GM21717 (cell line): ENCODE measurements at regions not wholly inside any gene's neighbourhood (a gene's known extent, or its start where the extent isn't known, plus 50 kb on each side); places are given as distances from the start of the nearest gene placed in this dataset.

ENCODE experiments used
- ATAC-seq: cut with Tn5 transposase; IDR thresholded peaks from one replicate; pipeline ENCODE4 v1.9.1; 2021; ENCODE audit warnings: mild to moderate bottlenecking, moderate library complexity; ENCODE audit not compliant: unreplicated experiment

GRCh38 chrX:68930542-68931317, 101.9 kb downstream of the EFNB1 start:
- ATAC-seq, result no peak

GRCh38 chrX:68929332-68930150, 100.7 kb downstream of the EFNB1 start:
- ATAC-seq, result no peak

DNA sequence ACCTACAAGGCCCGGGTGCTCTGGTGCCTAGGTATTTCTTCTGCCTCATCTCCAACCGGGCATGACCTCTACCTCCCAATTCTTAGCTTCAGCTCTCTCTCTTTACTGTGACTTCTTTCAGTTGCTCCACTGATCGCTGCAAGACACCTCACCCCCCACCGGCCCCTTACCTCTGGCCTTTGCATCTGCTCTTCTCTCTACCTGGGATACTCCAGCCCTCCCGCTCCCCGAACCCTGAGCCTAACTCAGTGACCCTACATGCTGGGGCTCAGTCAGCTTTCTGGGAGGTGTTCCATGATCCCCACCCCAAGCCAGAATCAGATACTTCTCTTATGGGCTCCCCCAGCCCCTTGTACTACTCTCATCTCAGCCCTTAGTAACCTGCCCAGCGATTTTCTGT, 99.6 kb downstream of the EFNB1 start:
- ATAC-seq, result no peak

DNA sequence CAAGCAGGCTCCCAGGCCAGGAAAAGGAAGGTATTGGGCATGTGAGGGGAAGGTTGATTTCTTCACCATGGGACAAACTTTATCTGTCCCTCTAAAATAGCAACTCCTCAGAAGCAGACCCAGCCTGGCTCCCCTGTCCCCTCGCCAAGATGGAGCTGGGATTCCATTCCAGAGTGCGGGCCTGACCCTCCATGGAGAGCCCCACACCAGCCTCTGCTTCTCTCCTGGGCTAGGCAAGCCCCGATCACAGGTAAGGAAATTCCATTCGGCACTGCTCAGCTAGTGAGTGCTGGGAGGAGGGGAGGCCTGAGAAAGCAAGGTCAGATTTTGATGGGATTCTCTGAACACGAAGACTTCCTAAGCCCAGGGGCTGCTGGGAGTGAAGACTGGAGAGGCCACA, 98.4 kb downstream of the EFNB1 start:
- ATAC-seq, result no peak

DNA sequence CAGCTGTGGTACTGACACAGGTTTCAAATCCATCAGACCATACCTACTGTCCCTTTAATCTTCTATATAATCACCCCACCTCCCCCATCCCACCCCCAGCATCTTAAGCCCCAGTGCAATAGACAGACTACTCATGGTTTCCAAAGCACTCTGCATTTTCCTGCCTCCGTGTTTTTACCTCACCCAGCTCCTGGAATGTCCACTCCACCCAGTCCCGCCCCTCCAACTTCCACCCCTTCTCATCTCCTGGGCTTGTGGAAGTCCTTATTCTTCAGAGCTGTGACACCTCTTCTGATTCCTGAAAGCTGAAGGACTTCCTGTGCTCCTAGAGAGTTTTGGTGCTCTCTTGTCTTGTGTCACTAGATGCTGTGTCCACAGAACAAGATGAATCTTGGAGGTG, 94.3 kb downstream of the EFNB1 start:
- ATAC-seq, result no peak

GRCh38 chrX:68922013-68922412, 93.2 kb downstream of the EFNB1 start:
- ATAC-seq, result no peak

DNA sequence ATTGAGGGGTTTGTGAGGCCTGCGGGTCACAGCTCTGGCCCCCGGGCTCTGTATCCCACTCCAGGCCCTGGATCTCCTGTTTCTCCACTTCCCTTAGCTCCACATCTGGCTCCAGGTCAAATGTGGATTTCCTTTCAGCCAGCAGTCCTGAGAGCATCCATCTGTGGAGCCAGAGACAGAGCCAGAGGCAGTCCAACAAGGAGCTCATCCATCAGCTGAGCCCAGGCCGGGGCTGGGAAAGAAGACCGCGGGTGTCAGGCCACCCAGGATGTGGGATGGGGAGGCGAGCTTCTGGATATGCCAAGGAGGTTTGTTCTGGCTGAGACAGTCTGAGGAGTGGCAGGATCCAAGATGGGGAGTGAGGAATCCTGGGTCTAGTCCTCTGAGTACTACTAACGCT, 91.7 kb downstream of the EFNB1 start:
- ATAC-seq, result no peak

GRCh38 chrX:68919707-68920106, 90.9 kb downstream of the EFNB1 start:
- no peak for ATAC-seq

DNA sequence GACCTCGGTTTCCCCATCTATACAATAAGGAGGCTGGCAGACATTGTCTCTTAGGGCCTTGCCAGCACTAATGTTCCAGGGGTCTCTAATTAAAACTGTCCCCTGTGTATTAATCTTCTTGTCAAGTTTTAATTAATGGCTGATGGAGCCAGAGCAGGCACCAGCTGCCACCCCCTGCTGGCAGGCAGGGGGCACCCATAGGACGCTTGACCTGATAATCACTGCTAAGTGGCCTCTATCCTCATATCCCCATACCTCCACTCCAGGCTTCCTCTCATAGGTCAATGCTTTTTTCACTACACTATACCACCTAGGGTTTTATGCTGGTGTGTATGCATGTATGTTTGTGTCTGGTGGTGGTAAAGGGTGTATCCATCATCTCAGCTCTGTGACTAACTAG, 89.4 kb downstream of the EFNB1 start:
- no peak for ATAC-seq

DNA sequence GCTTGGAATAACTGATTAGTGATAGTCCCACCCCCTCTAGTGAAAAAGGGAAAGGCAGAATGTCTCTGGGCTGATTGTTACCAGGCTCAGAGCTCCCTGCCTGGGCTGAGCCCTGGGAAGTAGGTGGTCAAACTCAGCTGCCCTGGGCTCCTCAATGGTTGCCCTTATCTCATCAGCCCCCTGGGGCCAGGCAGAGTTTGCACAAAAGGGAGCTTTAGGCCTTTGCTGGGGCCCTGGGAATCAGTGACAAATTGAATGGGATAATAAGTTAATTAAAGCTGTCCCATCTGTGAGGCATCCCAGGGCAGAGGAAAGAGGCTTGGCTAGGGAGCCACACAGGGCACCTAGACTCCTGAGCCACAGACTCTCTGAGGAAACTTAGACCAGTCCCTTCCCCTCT, 89.0 kb downstream of the EFNB1 start:
- ATAC-seq, result no peak

DNA sequence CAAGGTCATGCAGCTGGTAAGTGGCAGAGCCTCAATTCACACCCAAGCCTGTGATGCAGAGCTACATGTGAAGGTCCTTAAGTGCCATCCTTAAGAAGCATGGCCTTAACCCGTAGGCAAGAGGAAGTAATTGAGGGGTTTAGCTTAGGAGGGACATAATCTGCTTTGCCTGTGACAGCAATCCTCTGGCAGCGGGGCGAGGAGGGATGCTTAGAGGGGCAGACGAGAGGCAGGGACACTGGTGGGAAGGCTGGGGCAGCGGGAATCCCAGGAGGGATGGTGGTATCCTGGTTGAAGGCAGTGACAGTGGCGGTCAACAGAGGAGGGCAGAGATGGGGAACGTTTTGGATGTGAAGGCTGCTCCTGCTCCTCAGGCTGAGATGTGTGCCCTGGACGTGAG, 88.1 kb downstream of the EFNB1 start:
- ATAC-seq, result no peak

- ATAC-seq, result peak; percentile 46
Measured at GRCh38 chrX:68915778-68916177, 87.0 kb downstream of the EFNB1 start.

- ATAC-seq, result no peak
Measured at GRCh38 chrX:68914479-68914946, 85.7 kb downstream of the EFNB1 start.

DNA sequence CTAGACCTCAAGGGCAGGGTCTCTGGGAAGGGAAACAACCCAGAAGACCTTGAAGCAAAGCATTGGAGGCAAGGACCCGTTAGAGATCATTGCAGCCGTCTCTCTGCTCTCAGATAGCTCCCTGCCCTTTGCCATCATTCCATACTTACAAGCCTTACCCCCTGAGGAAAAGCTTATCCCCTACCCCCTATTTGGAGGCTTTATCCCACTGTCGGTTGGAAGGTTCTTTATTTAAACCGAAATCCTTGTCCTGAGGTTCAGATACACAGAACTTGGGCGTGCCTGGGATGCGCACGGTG, 84.4 kb downstream of the EFNB1 start:
- ATAC-seq, result no peak

- no peak for ATAC-seq
Measured at GRCh38 chrX:68912113-68912512, 83.3 kb downstream of the EFNB1 start.

- no peak for ATAC-seq
Measured at GRCh38 chrX:68910731-68911428, 82.1 kb downstream of the EFNB1 start.

DNA sequence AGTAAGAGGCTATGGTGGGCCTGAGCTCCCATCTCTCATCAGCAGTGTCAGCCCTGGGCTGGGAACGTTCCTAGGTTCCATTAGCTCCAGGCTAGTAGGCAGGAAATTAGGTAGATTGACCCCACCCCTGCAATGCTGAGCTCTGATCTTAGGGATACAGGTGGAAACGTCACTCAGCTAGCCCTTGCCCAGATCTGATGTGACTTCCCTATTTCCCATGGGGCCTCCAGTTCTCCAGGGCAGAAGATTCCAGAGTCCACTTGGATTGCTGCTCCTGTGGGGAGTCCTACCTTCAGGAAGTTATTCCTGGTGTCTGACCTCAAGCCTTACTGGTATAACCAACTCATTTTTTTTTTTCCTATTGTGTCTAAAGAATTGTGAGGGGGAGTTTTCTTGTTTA, 81.1 kb downstream of the EFNB1 start:
- no peak for ATAC-seq

DNA sequence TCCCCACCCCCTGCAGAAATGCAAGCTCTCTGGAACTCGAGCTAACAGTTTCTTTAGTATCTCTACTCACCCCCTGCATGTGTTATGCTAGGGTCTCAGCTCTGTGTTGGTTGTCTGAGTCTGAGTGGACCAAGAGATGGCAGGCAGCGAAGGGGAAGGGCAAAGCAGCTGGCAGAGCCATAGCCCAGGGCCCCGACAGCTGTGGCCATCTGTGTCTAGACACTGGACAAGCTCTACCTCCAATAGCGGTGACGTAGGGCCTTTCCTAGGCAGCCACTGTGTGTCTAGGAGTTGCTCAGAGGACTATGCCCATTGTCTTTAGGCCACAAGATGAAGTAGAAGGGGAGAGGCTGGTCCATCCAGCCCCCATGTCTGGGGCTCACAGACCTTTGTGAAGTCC, 79.2 kb downstream of the EFNB1 start:
- no peak for ATAC-seq

DNA sequence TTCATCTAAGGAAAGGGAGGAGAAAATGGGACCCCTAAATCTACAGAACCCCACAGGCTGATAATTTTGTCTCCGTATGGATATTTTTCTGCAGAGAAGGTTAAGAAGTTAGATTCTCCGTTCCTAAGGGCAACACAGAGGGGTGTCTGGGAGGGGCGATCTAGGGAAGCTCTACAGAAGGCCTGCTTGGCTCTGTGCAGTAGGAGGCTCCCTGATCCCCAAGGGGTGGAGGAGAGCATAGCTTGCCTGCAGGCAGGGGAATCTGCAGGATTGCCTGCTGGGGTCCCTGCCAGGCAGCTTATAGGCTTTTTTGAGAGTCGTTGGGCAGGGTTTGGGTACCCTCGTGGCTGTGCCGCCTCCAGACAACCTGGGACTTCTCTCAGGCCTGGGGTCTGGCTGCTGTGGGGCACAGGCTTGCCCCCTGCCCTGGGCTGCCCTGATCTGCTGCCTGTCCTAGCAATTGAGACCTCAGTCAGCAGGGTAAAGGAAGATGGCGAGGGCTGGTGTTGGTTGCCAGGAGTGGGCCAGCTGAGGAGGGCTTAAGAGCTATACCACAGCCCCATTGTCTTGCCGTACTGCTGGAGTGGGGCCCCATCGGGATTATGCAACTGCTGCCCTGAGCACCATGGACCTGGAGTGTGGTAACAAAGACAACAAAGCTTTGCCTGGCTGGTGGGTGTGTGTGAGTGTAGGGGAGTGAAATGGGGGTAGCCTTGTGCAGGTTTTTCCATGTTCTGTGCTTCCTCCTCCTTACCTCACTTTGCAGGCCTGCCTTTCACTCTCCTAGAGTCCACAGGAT, 74.1 kb downstream of the EFNB1 start:
- ATAC-seq, result no peak

GRCh38 chrX:68901519-68901918, 72.7 kb downstream of the EFNB1 start:
- no peak for ATAC-seq

DNA sequence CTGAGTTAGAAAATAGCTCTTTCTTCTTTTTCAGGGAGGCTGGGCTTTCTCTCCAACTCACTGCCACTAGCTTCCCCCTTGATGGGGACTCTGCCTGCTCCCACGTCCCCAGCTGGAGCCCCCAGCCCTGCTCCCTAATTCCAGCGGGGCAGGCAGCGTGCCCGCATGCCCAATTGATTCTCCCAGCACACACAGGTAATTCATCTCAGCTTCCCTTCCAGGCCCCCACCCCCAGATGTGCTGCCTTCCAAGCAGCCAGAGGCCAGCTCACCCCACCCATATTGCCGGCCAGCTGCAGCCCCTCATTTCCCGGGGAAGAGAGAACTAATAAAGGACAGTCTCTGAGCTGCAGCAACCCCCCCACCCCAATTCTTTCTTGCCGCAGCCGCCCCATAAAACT, 69.8 kb downstream of the EFNB1 start:
- ATAC-seq, result no peak
